ENCODE measurements at regions not wholly inside any gene's neighbourhood (a gene's known extent, or its start where the extent isn't known, plus 50 kb on each side); places are given as distances from the start of the nearest gene placed in this dataset.

GRCh38 chr9:26313108-26313507 lies 579.5 kb downstream of the CAAP1 start:
- TF ChIP-seq TAF1 (IDR thresholded peaks at IDR 0.05; ENCODE audit: low read depth, low read length) (no peak), POU5F1 (IDR thresholded peaks at IDR 0.05; ENCODE audit: low read depth, low read length) (no peak), SP4 (IDR thresholded peaks at IDR 0.05; ENCODE audit: low read length) (no peak), SIRT6 (IDR thresholded peaks at IDR 0.05; ENCODE audit: low read length) (no peak), TBP (IDR thresholded peaks at IDR 0.05; ENCODE audit: low read depth, low read length) (no peak)
- Histone ChIP-seq H4K91ac (replicated peaks; ENCODE audit: insufficient read length, low read length) (no peak overlapping the region), H4K5ac (ENCODE audit: insufficient read length, low read depth, low read length) (no peak overlapping the region), H3K23ac (ENCODE audit: insufficient read length) (no peak overlapping the region), H3K79me1 (ENCODE audit: low read depth, low read length) (no peaks in the 10 kb centered on the region), H4K8ac (ENCODE audit: extremely low read depth, insufficient read depth, low read length) (no peak overlapping the region), H3K56ac (replicated peaks; ENCODE audit: insufficient read length, low read depth, low read length) (no peak overlapping the region), H3K36me3 (ENCODE audit: control insufficient read depth in 2 of 4, insufficient read depth in 4 of 4, low read length in 3 of 4) (no peaks in the 10 kb centered on the region), H3K4me1 (replicated peaks in 1 of 4; ENCODE audit: control insufficient read depth in 3 of 4, insufficient read depth in 4 of 4, low read length in 3 of 4) (no peaks in the 10 kb centered on the region), H3K27me3 (replicated peaks in 1 of 4; ENCODE audit: control insufficient read depth in 3 of 4, extremely low read depth in 1 of 4, insufficient read depth in 3 of 4, low read length in 3 of 4) (no peaks in the 10 kb centered on the region), H3K18ac (ENCODE audit: extremely low read depth, low read length) (no peak overlapping the region), H3K9ac (replicated peaks in 1 of 4; ENCODE audit: extremely low read depth in 1 of 4, low read depth in 3 of 4, low read length in 3 of 4) (no peak overlapping the region), H4K20me1 (replicated peaks in 1 of 2; ENCODE audit: control insufficient read depth in 1 of 2, insufficient read depth in 2 of 2, low read length in 2 of 2) (no peaks in the 10 kb centered on the region), H2AK5ac (ENCODE audit: low read depth, low read length) (no peak overlapping the region), H3K27ac (ENCODE audit: low read depth, low read length) (no peak overlapping the region), H2BK20ac (ENCODE audit: low read length) (no peak overlapping the region), H3K9me3 (ENCODE audit: insufficient read depth in 2 of 2, low read depth in 1 of 2, low read length in 1 of 2) (no peaks in the 10 kb centered on the region), H3K23me2 (ENCODE audit: low read depth, low read length) (no peaks in the 10 kb centered on the region), H3K79me2 (ENCODE audit: control insufficient read depth in 1 of 2, insufficient read depth in 2 of 2, low read length in 2 of 2) (no peaks in the 10 kb centered on the region), H2BK12ac (ENCODE audit: low read depth, low read length) (no peak overlapping the region), H2BK5ac (ENCODE audit: low read depth, low read length) (no peak overlapping the region), H2AFZ (ENCODE audit: low read length) (no peak overlapping the region), H3K4me2 (ENCODE audit: insufficient read depth in 1 of 2, low read depth in 2 of 2, low read length in 2 of 2) (no peak overlapping the region), H3K4me3 (ENCODE audit: extremely low read depth in 1 of 4, insufficient read depth in 2 of 4, low read depth in 3 of 4, low read length in 4 of 4) (no peak overlapping the region), H2BK120ac (replicated peaks; ENCODE audit: low read depth, low read length) (no peak overlapping the region), H3K14ac (ENCODE audit: insufficient read length) (no peak overlapping the region), H2BK15ac (ENCODE audit: low read length) (no peak overlapping the region), H3K4ac (replicated peaks; ENCODE audit: insufficient read length, low read depth, low read length) (no peak overlapping the region)
- 88% methylated on average over 1 of the region's 1 CpG; no CpG with 5 or more reads in 1 of the 2 experiments for WGBS, 2 experiments (ENCODE audit: extremely low coverage in 1 of 2, insufficient coverage in 1 of 2, insufficient read length in 1 of 2, insufficient replicate concordance in 2 of 2, low coverage in 1 of 2, low lambda C conversion rate in 2 of 2, missing lambda C conversion rate in 1 of 2)
- ChIA-PET POLR2A (ENCODE audit: partially characterized antibody) (no interaction called here), CTCF (ENCODE audit: partially characterized antibody) (interaction anchor here (1.2 kb wide), 1 partner anchor 13 kb away, joined by 5 read pairs; no protein-coding TSS in a partner anchor)
- no peak for DNase-seq (ENCODE audit: low read depth in 1 of 2, low spot score in 2 of 2)
- FAIRE-seq = no peak
